Esophagus squamous epithelium (tissue), 5 donors: ENCODE measurements at regions not wholly inside any gene's neighbourhood (a gene's known extent, or its start where the extent isn't known, plus 50 kb on each side); places are given as distances from the start of the nearest gene placed in this dataset.

Experiments
- DNase-seq: peaks from one replicate; lab custom pipeline; 2025; lab: John Stamatoyannopoulos, UW
- H3K27ac ChIP-seq, 4 donors: fragments of 200-600 bp; sonication (generic); one replicate each; pipeline ENCODE4 v1.5.1; 2016 to 2019; ENCODE audit warnings: mild to moderate bottlenecking in 1 of 4
- H3K27me3 ChIP-seq, 4 donors: fragments of 200-600 bp; sonication (generic); 1 replicate in 3 of 4; 2 replicates in 1 of 4; pipeline versions ENCODE4 v1.5.1 to v1.6.0; 2017 to 2021; ENCODE audit warnings: antibody characterized with exemption in 1 of 4
- H3K36me3 ChIP-seq, 3 donors: fragments of 200-600 bp; sonication (generic); one replicate each; pipeline ENCODE4 v1.5.1; 2016 to 2019
- H3K4me1 ChIP-seq, 3 donors: fragments of 200-600 bp; sonication (generic); one replicate each; pipeline ENCODE4 v1.5.1; 2017 to 2019
- H3K4me3 ChIP-seq, 4 donors: fragments of 200-600 bp; sonication (generic); 1 replicate in 3 of 4; 2 replicates in 1 of 4; pipeline ENCODE4 v1.5.1; 2016 to 2019; ENCODE audit warnings: mild to moderate bottlenecking in 2 of 4, moderate library complexity in 1 of 4
- H3K9me3 ChIP-seq, 3 donors: fragments of 200-600 bp; sonication (generic); one replicate each; pipeline ENCODE4 v1.5.1; 2016 to 2019
- CTCF ChIP-seq, 6 experiments: fragments of 450-650 bp in 4 of 6; fragments of 200-600 bp in 2 of 6; sonication (generic) in 2 of 6; IDR thresholded peaks; one replicate each; pipeline ENCODE4 v1.5.1; 2016 to 2019; ENCODE audit warnings: antibody characterized with exemption in 6 of 6, mild to moderate bottlenecking in 4 of 6, moderate library complexity in 4 of 6
- POLR2A ChIP-seq, 4 donors: fragments of 450-650 bp; IDR thresholded peaks; one replicate each; pipeline ENCODE4 v1.6.1; 2017; ENCODE audit warnings: antibody characterized with exemption in 4 of 4, mild to moderate bottlenecking in 4 of 4, moderate library complexity in 3 of 4
- WGBS, 2 donors: methylation state at CpG; one replicate each; pipeline ENCODE4 v1.1.5; 2018; 5-methylcytosine and 5-hydroxymethylcytosine counted together
- intact Hi-C: fragments of 100-400 bp; cut with DNase I; formaldehyde crosslinking; loops from one replicate; pipeline ENCODE4 v1.15.0; 2022
- donor health status: DM: yes; HTN: yes; CAD: no.

GRCh38 chr4:160928482-160928881 is 1235.3 kb downstream of the FSTL5 start:
- Histone ChIP-seq H3K4me3 (no peak overlapping the region), H3K27me3 (no peaks in the 10 kb centered on the region), H3K36me3 (no peaks in the 10 kb centered on the region), H3K9me3 (no peaks in the 10 kb centered on the region), H3K4me1 (no peaks in the 10 kb centered on the region), H3K27ac (no peak overlapping the region)
- WGBS, 2 donors: 44 to 51% methylated on average over 3 of the region's 3 CpGs
- TF ChIP-seq POLR2A (IDR thresholded peaks at IDR 0.05) (no peak), CTCF (IDR thresholded peaks at IDR 0.05) (no peak)
- no peak for DNase-seq
- intact Hi-C loops: no loop called here

- H3K27ac ChIP-seq: no peak overlapping the region
- 58 to 67% methylated on average over 3 of the region's 3 CpGs for WGBS, 2 donors
- no peaks in the 10 kb centered on the region for H3K36me3 ChIP-seq
- no peak for TF ChIP-seq CTCF (IDR thresholded peaks at IDR 0.05)
- TF ChIP-seq POLR2A (IDR thresholded peaks at IDR 0.05): no peak
- no peaks in the 10 kb centered on the region for H3K9me3 ChIP-seq
- H3K4me1 ChIP-seq: no peaks in the 10 kb centered on the region
- no peak overlapping the region for H3K4me3 ChIP-seq
- no peaks in the 10 kb centered on the region for H3K27me3 ChIP-seq
- DNase-seq: no peak
- intact Hi-C loops: no loop called here
Measured at GRCh38 chr4:160947653-160948052, 1216.1 kb downstream of the FSTL5 start.

- no peaks in the 10 kb centered on the region for H3K9me3 ChIP-seq
- no peaks in the 10 kb centered on the region for H3K36me3 ChIP-seq
- no peaks in the 10 kb centered on the region for H3K27me3 ChIP-seq
- H3K4me1 ChIP-seq: no peaks in the 10 kb centered on the region
- intact Hi-C loops: no loop called here
- no peak overlapping the region for H3K27ac ChIP-seq
- no peak for DNase-seq
- H3K4me3 ChIP-seq: no peak overlapping the region
- TF ChIP-seq POLR2A (IDR thresholded peaks at IDR 0.05): no peak
- no peak for TF ChIP-seq CTCF (IDR thresholded peaks at IDR 0.05)
Measured at GRCh38 chr4:160956875-160957274, 1206.9 kb downstream of the FSTL5 start.

DNA sequence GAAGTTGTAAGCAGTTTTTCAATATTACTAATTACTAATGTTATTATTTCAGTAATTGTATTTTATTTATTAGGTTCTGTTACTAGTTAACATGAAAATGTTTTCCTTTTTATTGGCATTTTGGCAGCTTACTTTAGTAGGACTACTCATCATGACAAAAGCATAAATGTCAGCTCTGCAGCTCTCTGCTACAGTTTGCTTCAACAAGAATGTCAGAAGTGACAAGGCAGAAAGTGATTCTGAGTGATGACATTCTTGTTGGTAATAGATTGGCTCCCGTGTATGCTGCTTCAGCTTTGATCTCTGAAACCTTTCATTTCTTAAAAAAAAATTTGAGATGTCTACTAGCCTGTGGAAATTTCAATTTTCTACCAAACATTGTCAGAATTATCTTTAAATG is 1193.9 kb downstream of the FSTL5 start:
- WGBS, 2 donors: 39 to 50% methylated on average over 1 of the region's 1 CpG
- intact Hi-C loops: no loop called here
- H3K4me1 ChIP-seq: no peaks in the 10 kb centered on the region
- H3K27ac ChIP-seq: no peak overlapping the region
- H3K4me3 ChIP-seq: no peak overlapping the region
- TF ChIP-seq CTCF (IDR thresholded peaks at IDR 0.05) (no peak), POLR2A (IDR thresholded peaks at IDR 0.05) (no peak)
- H3K9me3 ChIP-seq: no peaks in the 10 kb centered on the region
- no peak for DNase-seq
- H3K36me3 ChIP-seq: no peaks in the 10 kb centered on the region
- H3K27me3 ChIP-seq: no peaks in the 10 kb centered on the region

- TF ChIP-seq POLR2A (IDR thresholded peaks at IDR 0.05) (no peak), CTCF (IDR thresholded peaks at IDR 0.05) (no peak)
- H3K4me1 ChIP-seq: no peaks in the 10 kb centered on the region
- intact Hi-C loops: no loop called here
- no peaks in the 10 kb centered on the region for H3K9me3 ChIP-seq
- H3K4me3 ChIP-seq: no peak overlapping the region
- no peak for DNase-seq
- WGBS, 2 donors: 96% methylated on average over 3 of the region's 3 CpGs; no CpG with 5 or more reads in 1 of the 2 donors
- H3K27me3 ChIP-seq: no peaks in the 10 kb centered on the region
- no peak overlapping the region for H3K27ac ChIP-seq
- no peaks in the 10 kb centered on the region for H3K36me3 ChIP-seq
Measured at GRCh38 chr4:160980091-160980490, 1183.7 kb downstream of the FSTL5 start.
